Spleen (tissue), 11 donors: ENCODE measurements at regions not wholly inside any gene's neighbourhood (a gene's known extent, or its start where the extent isn't known, plus 50 kb on each side); places are given as distances from the start of the nearest gene placed in this dataset.

Experiments
- DNase-seq: peaks from one replicate; pipeline ENCODE4 v3.0.0-alpha.2; 2020
- H3K27ac ChIP-seq, 8 donors: fragments of 200-600 bp; sonication (generic) in 7 of 8; 1 replicate in 4 of 8; 2 replicates in 4 of 8; pipeline versions ENCODE4 v1.5.0 to v1.8.0; 2016 to 2021; ENCODE audit warnings: inconsistent platforms in 4 of 8, mild to moderate bottlenecking in 4 of 8, moderate library complexity in 1 of 8
- H3K27me3 ChIP-seq, 7 donors: fragments of 200-600 bp; sonication (generic) in 6 of 7; replicated peaks in 1 of 7; 1 replicate in 4 of 7; 2 replicates in 3 of 7; pipeline versions ENCODE4 v1.5.0 to v1.8.0; 2016 to 2021; ENCODE audit warnings: inconsistent platforms in 3 of 7, mild to moderate bottlenecking in 1 of 7
- H3K36me3 ChIP-seq, 6 donors: fragments of 200-600 bp; sonication (generic) in 5 of 6; 1 replicate in 4 of 6; 2 replicates in 2 of 6; pipeline versions ENCODE4 v1.5.0 to v1.8.0; 2016 to 2021; ENCODE audit warnings: inconsistent platforms in 2 of 6
- H3K4me1 ChIP-seq, 6 donors: fragments of 200-600 bp; sonication (generic) in 5 of 6; 1 replicate in 3 of 6; 2 replicates in 3 of 6; pipeline versions ENCODE4 v1.5.0 to v1.8.0; 2016 to 2021; ENCODE audit warnings: inconsistent platforms in 3 of 6
- H3K4me3 ChIP-seq, 8 donors: fragments of 200-600 bp; sonication (generic) in 7 of 8; 1 replicate in 4 of 8; 2 replicates in 4 of 8; pipeline versions ENCODE4 v1.5.0 to v1.8.0; 2016 to 2021; ENCODE audit warnings: inconsistent platforms in 4 of 8, mild to moderate bottlenecking in 4 of 8, moderate library complexity in 2 of 8
- H3K9me3 ChIP-seq, 8 donors: fragments of 200-600 bp; sonication (generic) in 7 of 8; 1 replicate in 4 of 8; 2 replicates in 4 of 8; pipeline versions ENCODE4 v1.5.0 to v1.8.0; 2016 to 2021; ENCODE audit warnings: inconsistent platforms in 4 of 8
- POLR2A ChIP-seq, 3 donors: fragments of 450-650 bp; IDR thresholded peaks; one replicate each; pipeline ENCODE4 v1.5.1; 2017; ENCODE audit warnings: antibody characterized with exemption in 3 of 3, mild to moderate bottlenecking in 1 of 3
- POLR2AphosphoS5 ChIP-seq, 3 donors: sonication (generic); formaldehyde crosslinking; IDR thresholded peaks; one replicate each; pipeline ENCODE4 v1.5.1; 2017; ENCODE audit warnings: antibody characterized with exemption in 3 of 3
- WGBS, 5 donors: extraction: QIAGEN DNeasy Blood & Tissue Kit in 3 of 5; methylation state at CpG; one replicate each; pipeline versions ENCODE4 v1.1.5 to v1.1.7; 2013 to 2018; 5-methylcytosine and 5-hydroxymethylcytosine counted together
- intact Hi-C: fragments of 100-400 bp; cut with DNase I; formaldehyde crosslinking; loops from one replicate; pipeline ENCODE4 v1.15.0; 2023; ENCODE audit warnings: low total_unique reads
- TF ChIP-seq, protein P1 (sequence below), 11 experiments: fragments of 200-600 bp in 7 of 11; fragments of 450-650 bp in 4 of 11; sonication (generic) in 4 of 11; IDR thresholded peaks in 8 of 11; conservative IDR thresholded peaks in 3 of 11; 1 replicate in 7 of 11; 2 replicates in 4 of 11; pipeline versions ENCODE4 v1.4.0 to v1.8.0; 2016 to 2021; ENCODE audit warnings: antibody characterized with exemption in 11 of 11, inconsistent platforms in 4 of 11, mild to moderate bottlenecking in 1 of 11
- donor health status: healthy with polysubstance abuse.
- donor health status: DM: no; HTN: no; CAD: no; lungs with moderate emphysema.
- donor health status: DM: no; HTN: no; CAD: no.
- donor health status: Bipolar disorder and iron deficiency.
- donor health status: healthy.
- donor health status: DM: no; HTN: no; CAD: no.
- donor health status: DM: yes; HTN: yes; CAD: no.

DNA sequence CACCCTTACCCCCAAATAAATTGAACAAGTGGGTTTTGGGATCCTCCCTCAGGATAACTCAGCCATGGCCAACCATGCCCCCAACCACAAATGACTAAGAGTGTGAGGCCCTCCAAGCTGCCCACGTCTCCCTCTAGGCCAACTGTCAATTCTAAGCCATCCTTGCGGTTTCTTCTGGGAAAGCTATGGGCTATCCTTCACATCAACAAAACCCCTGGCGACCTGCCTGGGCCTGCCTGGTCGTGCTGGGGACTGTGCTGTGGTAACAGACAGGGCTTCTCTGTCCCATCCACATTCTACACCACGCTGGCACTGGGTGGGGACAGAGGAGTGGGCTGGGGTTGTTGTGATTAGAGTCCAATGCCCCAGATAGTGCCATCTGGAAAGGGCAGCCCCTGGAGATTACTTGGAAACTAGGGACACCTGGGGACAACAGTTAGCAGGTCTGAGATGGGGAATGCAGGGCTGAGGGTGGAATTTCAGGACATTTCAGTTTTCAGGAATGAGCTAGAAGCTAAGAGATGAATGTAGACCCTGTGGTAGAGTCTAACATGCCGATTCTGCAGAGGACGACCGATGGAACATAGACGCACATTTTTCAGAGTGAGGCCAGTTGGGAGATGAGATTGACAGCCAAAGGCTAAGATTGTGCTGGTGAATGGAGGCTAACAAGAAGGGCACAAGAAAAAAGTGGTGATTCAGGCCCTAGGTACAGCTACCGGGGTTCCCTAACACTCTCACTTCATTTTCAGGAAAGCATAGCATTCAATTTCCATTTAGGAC is 131.9 kb downstream of the RASSF10 start:
- Histone ChIP-seq H3K9me3 (peaks cover 0 to 6% (median 0%) of the 10 kb centered on the region in 8 donors), H3K4me3 (no peak overlapping the region), H3K27me3 (peaks cover 0 to 58% (median 0%) of the 10 kb centered on the region in 7 donors), H3K4me1 (no peaks in the 10 kb centered on the region), H3K36me3 (no peaks in the 10 kb centered on the region), H3K27ac (no peak overlapping the region)
- WGBS, 5 donors = 82 to 90% (median 87%) methylated on average over 7 to 10 of the region's 10 CpGs
- TF ChIP-seq POLR2AphosphoS5 (IDR thresholded peaks at IDR 0.05) (no peak), POLR2A (IDR thresholded peaks at IDR 0.05) (no peak)
- TF ChIP-seq, protein P1, sequence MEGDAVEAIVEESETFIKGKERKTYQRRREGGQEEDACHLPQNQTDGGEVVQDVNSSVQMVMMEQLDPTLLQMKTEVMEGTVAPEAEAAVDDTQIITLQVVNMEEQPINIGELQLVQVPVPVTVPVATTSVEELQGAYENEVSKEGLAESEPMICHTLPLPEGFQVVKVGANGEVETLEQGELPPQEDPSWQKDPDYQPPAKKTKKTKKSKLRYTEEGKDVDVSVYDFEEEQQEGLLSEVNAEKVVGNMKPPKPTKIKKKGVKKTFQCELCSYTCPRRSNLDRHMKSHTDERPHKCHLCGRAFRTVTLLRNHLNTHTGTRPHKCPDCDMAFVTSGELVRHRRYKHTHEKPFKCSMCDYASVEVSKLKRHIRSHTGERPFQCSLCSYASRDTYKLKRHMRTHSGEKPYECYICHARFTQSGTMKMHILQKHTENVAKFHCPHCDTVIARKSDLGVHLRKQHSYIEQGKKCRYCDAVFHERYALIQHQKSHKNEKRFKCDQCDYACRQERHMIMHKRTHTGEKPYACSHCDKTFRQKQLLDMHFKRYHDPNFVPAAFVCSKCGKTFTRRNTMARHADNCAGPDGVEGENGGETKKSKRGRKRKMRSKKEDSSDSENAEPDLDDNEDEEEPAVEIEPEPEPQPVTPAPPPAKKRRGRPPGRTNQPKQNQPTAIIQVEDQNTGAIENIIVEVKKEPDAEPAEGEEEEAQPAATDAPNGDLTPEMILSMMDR (IDR thresholded peaks at IDR 0.05 in 8 of 11, conservative IDR thresholded peaks at IDR 0.05 in 3 of 11) = no peak
- DNase-seq = no peak
- intact Hi-C loops = no loop called here

DNA sequence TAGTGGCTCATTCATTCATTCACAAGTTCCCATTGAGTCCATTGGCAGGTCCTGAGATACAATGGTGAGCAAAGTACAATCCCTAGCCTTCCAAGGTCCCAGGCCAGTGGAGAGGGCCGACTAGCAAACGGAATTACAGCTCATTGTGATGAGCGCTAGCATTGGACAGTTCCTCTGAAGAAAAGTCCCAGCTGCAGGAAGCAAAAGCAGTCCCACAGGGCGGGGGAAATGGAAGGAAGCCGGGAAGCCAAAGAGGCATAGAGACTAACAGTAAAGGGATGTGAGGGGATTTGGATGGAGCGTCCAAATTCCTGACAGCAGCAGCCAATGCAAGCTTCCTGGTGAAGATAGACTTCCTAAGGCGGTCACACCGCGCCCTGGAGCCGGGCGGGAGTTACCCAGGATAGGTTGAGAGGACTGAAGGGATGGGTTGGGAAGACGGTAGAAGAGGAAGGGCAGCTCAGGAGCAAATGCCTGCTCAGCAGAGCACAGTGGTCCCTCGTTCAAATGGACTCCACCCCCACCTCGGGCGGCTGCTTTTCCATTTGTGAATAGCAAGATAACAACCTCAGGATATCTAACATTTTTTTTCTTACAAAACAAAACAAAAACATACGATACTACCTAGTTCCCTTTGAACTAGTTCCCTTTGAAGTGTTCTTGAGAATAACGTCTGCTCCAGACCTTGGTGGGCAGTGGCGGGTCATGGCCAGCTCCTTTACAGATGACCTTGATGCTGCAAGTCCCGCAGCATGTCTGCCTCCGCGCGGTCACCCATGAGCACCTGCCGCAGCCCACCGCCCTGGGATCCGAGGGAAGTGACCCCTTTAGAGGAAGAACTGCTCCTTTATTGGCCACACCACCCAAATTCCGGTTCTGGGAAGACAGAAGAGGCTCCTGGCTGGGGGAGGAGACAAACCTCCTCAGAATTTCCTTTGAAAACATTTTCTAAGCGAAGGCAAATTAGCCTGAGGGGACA is 132.9 kb downstream of the RASSF10 start:
- TF ChIP-seq, protein P1 (IDR thresholded peaks at IDR 0.05 in 8 of 11, conservative IDR thresholded peaks at IDR 0.05 in 3 of 11) = no peak
- TF ChIP-seq POLR2A (IDR thresholded peaks at IDR 0.05) (no peak), POLR2AphosphoS5 (IDR thresholded peaks at IDR 0.05) (no peak)

DNA sequence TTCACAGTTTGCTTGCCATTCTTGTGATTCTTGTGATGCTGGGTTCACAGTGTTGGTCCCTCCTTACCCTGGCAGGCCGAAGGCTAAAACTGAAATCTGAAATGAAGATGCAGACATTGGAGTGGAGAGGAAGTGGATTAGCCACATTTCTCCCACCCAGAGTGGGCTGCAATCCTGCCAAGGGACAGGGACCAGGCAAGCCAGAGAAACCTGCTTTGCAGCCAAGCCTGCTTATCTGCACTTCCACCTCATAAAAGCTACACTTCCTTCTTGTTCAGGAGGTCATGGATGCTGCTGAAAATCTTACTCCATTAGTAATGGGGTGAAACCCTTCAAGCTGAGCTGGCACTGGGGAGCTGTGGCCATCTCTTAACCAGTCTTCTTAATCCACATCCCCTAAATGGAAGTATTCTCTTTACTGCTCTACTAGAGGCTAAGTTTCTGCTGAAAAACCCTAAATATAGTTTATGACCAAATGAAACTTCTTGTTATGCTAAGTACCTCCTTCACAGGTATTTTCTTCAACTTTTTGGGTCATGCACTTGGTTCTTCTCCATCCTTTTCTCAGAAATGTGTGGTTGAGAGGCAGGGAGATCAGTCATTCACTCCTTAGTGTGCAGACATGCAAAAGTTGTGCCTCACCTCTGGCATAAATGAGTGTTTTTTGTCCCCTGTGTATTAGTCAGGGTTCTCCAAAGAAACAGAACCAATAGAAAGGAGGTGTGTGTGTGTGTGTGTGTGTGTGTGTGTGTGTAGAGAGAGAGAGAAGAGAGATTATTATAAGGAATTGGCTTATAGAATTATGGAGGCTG is 133.9 kb upstream of the BMAL1 start:
- no peak for DNase-seq
- Histone ChIP-seq H3K4me3 (no peak overlapping the region), H3K27ac (no peak overlapping the region), H3K36me3 (no peaks in the 10 kb centered on the region), H3K4me1 (no peaks in the 10 kb centered on the region), H3K9me3 (peaks cover 0 to 6% (median 0%) of the 10 kb centered on the region in 8 donors), H3K27me3 (peaks cover 0 to 57% (median 0%) of the 10 kb centered on the region in 7 donors)
- intact Hi-C loops = no loop called here
- TF ChIP-seq POLR2AphosphoS5 (IDR thresholded peaks at IDR 0.05) (no peak), POLR2A (IDR thresholded peaks at IDR 0.05) (no peak)
- TF ChIP-seq, protein P1 (IDR thresholded peaks at IDR 0.05 in 8 of 11, conservative IDR thresholded peaks at IDR 0.05 in 3 of 11) = no peak
- WGBS, 5 donors = 19 to 43% (median 42%) methylated on average over 1 of the region's 1 CpG; no CpG with 5 or more reads in 2 of the 5 donors

More for the DNA sequence above, 132.9 kb downstream of the RASSF10 start:
- Histone ChIP-seq H3K9me3 (peaks cover 0 to 6% (median 0%) of the 10 kb centered on the region in 8 donors), H3K4me1 (no peaks in the 10 kb centered on the region), H3K36me3 (no peaks in the 10 kb centered on the region), H3K27ac (no peak overlapping the region), H3K27me3 (peaks cover 0 to 56% (median 0%) of the 10 kb centered on the region in 7 donors), H3K4me3 (no peak overlapping the region)
- WGBS, 5 donors = 64 to 80% (median 67%) methylated on average over 27 of the region's 27 CpGs
- intact Hi-C loops = no loop called here
- DNase-seq = no peak
